Omental fat pad (tissue), 3 donors: ENCODE measurements at regions not wholly inside any gene's neighbourhood (a gene's known extent, or its start where the extent isn't known, plus 50 kb on each side); places are given as distances from the start of the nearest gene placed in this dataset.

Experiments used
- ATAC-seq: fragments of 150-250 bp; one replicate; pipeline ENCODE4 v1.9.1; 2016; ENCODE audit warnings: mild to moderate bottlenecking, moderate library complexity; ENCODE audit not compliant: low FRiP score
- DNase-seq: peaks from one replicate; pipeline ENCODE4 v3.0.0-alpha.2; 2019; ENCODE audit warnings: low spot score
- TF ChIP-seq, protein P1 (sequence below), 3 donors: fragments of 450-650 bp; IDR thresholded peaks; one replicate each; pipeline ENCODE4 v1.5.1; 2016 to 2017; ENCODE audit warnings: antibody characterized with exemption in 3 of 3, mild to moderate bottlenecking in 3 of 3, moderate library complexity in 2 of 3

DNA sequence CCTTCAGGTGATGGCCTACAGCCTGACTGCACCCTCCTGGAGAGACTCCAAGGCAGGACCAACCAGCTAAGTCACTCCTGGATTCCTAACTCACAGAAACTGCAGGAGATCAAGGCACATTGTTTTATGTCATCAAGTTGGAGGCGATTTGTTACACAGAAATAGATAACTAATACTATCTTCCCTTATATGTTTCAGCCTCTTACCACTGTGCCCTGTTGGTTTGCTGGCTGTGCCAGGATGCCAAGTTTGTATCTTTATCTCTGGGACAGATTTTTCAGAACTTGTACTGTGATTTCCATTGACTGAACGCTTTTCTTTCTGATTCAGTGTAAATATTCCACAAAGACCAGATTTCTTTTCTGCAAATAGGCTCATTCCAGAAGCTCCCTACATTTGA lies 76.2 kb upstream of the OPCML start:
- no peak for ATAC-seq
- TF ChIP-seq, protein P1, sequence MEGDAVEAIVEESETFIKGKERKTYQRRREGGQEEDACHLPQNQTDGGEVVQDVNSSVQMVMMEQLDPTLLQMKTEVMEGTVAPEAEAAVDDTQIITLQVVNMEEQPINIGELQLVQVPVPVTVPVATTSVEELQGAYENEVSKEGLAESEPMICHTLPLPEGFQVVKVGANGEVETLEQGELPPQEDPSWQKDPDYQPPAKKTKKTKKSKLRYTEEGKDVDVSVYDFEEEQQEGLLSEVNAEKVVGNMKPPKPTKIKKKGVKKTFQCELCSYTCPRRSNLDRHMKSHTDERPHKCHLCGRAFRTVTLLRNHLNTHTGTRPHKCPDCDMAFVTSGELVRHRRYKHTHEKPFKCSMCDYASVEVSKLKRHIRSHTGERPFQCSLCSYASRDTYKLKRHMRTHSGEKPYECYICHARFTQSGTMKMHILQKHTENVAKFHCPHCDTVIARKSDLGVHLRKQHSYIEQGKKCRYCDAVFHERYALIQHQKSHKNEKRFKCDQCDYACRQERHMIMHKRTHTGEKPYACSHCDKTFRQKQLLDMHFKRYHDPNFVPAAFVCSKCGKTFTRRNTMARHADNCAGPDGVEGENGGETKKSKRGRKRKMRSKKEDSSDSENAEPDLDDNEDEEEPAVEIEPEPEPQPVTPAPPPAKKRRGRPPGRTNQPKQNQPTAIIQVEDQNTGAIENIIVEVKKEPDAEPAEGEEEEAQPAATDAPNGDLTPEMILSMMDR (IDR thresholded peaks at IDR 0.05): no peak
- no peak for DNase-seq

DNA sequence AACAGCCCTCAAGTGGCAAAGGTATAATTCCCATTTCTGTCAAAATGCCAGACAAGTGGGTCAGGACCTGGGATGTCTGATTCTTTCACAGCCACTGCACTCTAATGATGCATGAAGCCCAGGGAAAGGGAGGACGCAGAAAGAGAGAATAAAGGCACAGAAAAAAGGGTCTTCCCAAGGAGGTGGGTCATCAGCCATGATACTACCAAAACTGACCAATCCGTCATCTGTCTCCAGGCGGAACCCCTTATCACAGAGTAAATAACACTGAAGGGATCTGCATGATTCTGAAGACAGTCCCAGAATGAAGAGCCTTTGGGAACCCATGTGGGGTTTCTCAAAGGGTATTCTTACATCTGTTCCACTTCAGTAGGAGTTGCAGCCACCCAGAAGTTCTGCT lies 73.8 kb upstream of the OPCML start:
- DNase-seq: no peak
- no peak for ATAC-seq

DNA sequence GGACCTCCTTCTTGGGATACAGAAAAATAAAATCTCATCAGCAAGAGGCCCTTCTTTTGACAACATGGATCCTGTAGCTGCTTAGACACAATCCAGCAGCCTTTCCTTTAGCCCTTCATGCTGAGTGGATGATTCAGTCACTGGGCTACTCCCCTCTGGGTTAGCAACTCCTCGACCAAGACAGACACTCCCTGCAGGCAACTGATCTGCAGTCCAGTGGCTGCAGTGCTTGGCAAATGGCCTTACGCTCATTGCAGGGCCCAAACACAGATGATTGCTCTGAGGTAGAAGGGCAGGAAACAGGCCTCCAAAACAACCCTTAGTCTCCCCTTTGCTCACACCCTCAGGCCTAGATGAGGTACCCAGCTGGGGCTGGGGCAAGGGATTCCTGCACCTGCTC lies 73.2 kb upstream of the OPCML start:
- TF ChIP-seq, protein P1 (IDR thresholded peaks at IDR 0.05): no peak
- no peak for DNase-seq

More for the DNA sequence above, 73.8 kb upstream of the OPCML start:
- TF ChIP-seq, protein P1 (IDR thresholded peaks at IDR 0.05): no peak

DNA sequence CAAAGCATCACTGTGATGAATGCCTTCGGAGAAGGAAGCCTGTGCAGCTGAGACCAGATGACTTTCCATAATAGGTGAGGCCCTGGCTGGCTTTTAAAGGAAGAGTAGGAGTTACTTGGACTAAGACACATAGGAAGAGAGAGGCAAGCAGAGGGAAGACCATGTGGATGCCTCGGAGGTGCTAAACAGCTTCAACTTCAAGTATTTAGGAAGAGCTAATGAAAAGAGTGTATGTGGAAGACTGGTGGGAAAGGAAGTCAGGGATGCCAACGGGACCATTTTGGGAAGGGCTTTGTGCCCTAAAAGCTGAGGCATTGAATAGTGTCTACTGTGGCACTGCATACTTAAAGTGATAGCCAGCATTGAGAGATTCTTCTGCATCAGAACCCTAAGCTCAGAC lies 69.3 kb upstream of the OPCML start:
- no peak for ATAC-seq
- DNase-seq: no peak
- TF ChIP-seq, protein P1 (IDR thresholded peaks at IDR 0.05): no peak

More for the DNA sequence above, 73.2 kb upstream of the OPCML start:
- no peak for ATAC-seq

DNA sequence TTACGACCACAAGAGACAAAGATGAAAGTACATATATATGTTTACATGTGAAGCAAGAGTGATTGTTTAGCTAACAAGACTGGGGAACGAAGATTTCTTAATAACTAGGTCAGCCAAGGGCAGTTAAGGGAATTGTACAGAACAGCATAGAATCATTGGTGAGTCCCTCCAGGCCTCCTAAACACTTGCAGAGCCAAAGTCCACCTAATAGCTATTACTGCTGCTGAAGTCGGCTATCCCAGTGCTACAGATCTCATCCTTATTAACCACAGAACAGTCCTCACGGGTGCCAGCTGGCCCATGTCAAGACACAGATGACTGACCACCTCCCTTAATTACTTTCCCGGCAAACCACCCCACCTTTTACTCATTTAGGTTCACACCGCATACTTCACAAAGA lies 68.5 kb upstream of the OPCML start:
- ATAC-seq: no peak
- TF ChIP-seq, protein P1 (IDR thresholded peaks at IDR 0.05): no peak
- DNase-seq: no peak

DNA sequence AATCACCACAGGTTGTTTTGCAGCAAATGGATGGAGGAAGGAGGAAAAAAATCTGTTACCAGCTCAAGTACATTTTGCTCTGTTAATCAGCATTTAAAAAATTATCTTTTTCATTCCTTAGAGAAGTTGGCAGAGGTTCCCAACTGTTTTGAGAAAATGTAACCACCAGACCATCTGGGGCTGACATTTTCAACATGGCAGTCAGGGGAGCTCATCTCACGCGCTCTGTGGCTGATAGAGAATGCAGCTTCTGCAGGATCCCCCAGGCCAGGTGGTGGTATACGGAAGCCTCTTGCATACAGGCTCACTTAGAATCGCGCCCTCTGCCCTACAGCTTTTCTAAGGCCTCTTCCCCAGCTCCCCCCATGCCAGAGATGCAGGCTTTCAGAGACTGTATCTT lies 68.0 kb upstream of the OPCML start:
- no peak for ATAC-seq
- DNase-seq: no peak

DNA sequence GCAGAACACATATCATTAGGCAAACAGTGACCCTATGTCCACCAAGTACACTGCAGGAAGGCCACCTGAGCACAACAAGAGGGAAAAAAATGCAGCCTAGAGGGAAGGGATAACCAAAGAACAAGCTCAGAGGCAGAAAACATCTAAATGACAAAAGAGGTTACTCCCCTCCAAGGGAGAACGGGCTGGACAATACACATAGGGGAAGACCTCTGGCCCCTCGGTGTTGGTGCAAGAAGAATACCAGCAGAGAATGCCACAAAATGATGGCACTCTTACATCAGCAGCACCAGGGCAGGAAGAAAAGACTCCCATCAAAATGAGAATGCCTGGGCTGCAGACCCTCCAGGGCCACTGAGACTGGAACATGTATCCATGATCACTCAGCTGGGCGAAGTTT lies 66.6 kb upstream of the OPCML start:
- ATAC-seq: no peak
- TF ChIP-seq, protein P1 (IDR thresholded peaks at IDR 0.05): no peak
- no peak for DNase-seq

More for the DNA sequence above, 68.0 kb upstream of the OPCML start:
- TF ChIP-seq, protein P1 (IDR thresholded peaks at IDR 0.05): no peak
